ENCODE measurements at regions not wholly inside any gene's neighbourhood (a gene's known extent, or its start where the extent isn't known, plus 50 kb on each side); places are given as distances from the start of the nearest gene placed in this dataset.

DNA sequence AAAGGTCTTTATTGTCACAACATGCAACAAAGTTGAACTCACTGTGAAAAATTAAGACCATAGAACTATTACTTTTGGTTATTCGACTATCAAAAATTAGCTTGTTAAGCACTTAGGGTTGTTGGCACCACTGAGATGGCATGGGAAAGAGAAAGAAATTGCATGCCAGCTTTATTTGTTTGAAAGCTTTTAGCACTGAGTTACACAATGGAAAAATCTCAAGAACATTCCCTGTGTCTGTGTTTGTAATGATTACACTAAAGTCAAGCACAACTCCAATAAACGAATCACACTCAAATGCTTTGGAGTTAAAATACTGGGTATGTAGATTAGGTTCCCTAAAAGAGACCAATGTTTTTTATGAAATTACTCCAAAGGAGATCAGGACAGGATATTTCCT is 158.6 kb upstream of the COL8A1 start:
- CTCF ChIA-PET: interaction anchor here (4.3 kb wide), 1 partner anchor 18 kb away, joined by 23 read pairs; no protein-coding TSS in a partner anchor
- DNase-seq (ENCODE audit: unreplicated experiment): no peak
- Mint-ChIP-seq H3K36me3 (ENCODE audit: insufficient read depth, unreplicated experiment) (no peaks in the 10 kb centered on the region), H3K4me3 (ENCODE audit: unreplicated experiment) (no peak overlapping the region), H3K4me1 (ENCODE audit: insufficient read depth, unreplicated experiment) (no peaks in the 10 kb centered on the region), H3K27me3 (ENCODE audit: insufficient read depth, unreplicated experiment) (no peaks in the 10 kb centered on the region), H3K27ac (ENCODE audit: low read depth, unreplicated experiment) (no peak overlapping the region), H3K9me3 (ENCODE audit: unreplicated experiment) (no peaks in the 10 kb centered on the region)
- BruUV-seq (replicated peaks): no TSS peak
- POLR2A ChIA-PET: no interaction called here
- TF ChIP-seq, protein P1, sequence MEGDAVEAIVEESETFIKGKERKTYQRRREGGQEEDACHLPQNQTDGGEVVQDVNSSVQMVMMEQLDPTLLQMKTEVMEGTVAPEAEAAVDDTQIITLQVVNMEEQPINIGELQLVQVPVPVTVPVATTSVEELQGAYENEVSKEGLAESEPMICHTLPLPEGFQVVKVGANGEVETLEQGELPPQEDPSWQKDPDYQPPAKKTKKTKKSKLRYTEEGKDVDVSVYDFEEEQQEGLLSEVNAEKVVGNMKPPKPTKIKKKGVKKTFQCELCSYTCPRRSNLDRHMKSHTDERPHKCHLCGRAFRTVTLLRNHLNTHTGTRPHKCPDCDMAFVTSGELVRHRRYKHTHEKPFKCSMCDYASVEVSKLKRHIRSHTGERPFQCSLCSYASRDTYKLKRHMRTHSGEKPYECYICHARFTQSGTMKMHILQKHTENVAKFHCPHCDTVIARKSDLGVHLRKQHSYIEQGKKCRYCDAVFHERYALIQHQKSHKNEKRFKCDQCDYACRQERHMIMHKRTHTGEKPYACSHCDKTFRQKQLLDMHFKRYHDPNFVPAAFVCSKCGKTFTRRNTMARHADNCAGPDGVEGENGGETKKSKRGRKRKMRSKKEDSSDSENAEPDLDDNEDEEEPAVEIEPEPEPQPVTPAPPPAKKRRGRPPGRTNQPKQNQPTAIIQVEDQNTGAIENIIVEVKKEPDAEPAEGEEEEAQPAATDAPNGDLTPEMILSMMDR (IDR thresholded peaks at IDR 0.05; ENCODE audit: unreplicated experiment): no peak
- intact Hi-C loops (cut with micrococcal nuclease): no loop called here

GRCh38 chr3:99477650-99478049 is 160.7 kb upstream of the COL8A1 start:
- H3K27me3 Mint-ChIP-seq (ENCODE audit: insufficient read depth, unreplicated experiment): no peaks in the 10 kb centered on the region
- DNase-seq (ENCODE audit: unreplicated experiment): no peak
- ChIA-PET POLR2A (no interaction called here), CTCF (no interaction called here)
- no peak overlapping the region for H3K27ac Mint-ChIP-seq (ENCODE audit: low read depth, unreplicated experiment)
- H3K4me1 Mint-ChIP-seq (ENCODE audit: insufficient read depth, unreplicated experiment): no peaks in the 10 kb centered on the region
- no TSS peak for BruUV-seq (replicated peaks)
- TF ChIP-seq, protein P1 (IDR thresholded peaks at IDR 0.05; ENCODE audit: unreplicated experiment): no peak
- no peaks in the 10 kb centered on the region for H3K9me3 Mint-ChIP-seq (ENCODE audit: unreplicated experiment)
- intact Hi-C loops (cut with micrococcal nuclease): no loop called here
- H3K36me3 Mint-ChIP-seq (ENCODE audit: insufficient read depth, unreplicated experiment): no peaks in the 10 kb centered on the region
- H3K4me3 Mint-ChIP-seq (ENCODE audit: unreplicated experiment): no peak overlapping the region

- ChIA-PET CTCF (no interaction called here), POLR2A (no interaction called here)
- TF ChIP-seq, protein P1 (IDR thresholded peaks at IDR 0.05; ENCODE audit: unreplicated experiment): no peak
- Mint-ChIP-seq H3K27ac (ENCODE audit: low read depth, unreplicated experiment) (no peak overlapping the region), H3K9me3 (ENCODE audit: unreplicated experiment) (no peaks in the 10 kb centered on the region), H3K27me3 (ENCODE audit: insufficient read depth, unreplicated experiment) (no peaks in the 10 kb centered on the region), H3K36me3 (ENCODE audit: insufficient read depth, unreplicated experiment) (no peaks in the 10 kb centered on the region), H3K4me3 (ENCODE audit: unreplicated experiment) (no peak overlapping the region), H3K4me1 (ENCODE audit: insufficient read depth, unreplicated experiment) (no peaks in the 10 kb centered on the region)
- no TSS peak for BruUV-seq (replicated peaks)
- DNase-seq (ENCODE audit: unreplicated experiment): no peak
- intact Hi-C loops (cut with micrococcal nuclease): no loop called here
These were observed 163.2 kb upstream of the COL8A1 start for GRCh38 chr3:99475229-99475628.

GRCh38 chr3:99474776-99475175 is 163.6 kb upstream of the COL8A1 start:
- H3K27ac Mint-ChIP-seq (ENCODE audit: low read depth, unreplicated experiment): no peak overlapping the region
- POLR2A ChIA-PET: no interaction called here
- CTCF ChIA-PET: no interaction called here
- no peak for DNase-seq (ENCODE audit: unreplicated experiment)
- H3K9me3 Mint-ChIP-seq (ENCODE audit: unreplicated experiment): no peaks in the 10 kb centered on the region
- BruUV-seq (replicated peaks): no TSS peak
- H3K27me3 Mint-ChIP-seq (ENCODE audit: insufficient read depth, unreplicated experiment): no peaks in the 10 kb centered on the region
- intact Hi-C loops (cut with micrococcal nuclease): no loop called here
- TF ChIP-seq, protein P1 (IDR thresholded peaks at IDR 0.05; ENCODE audit: unreplicated experiment): no peak
- no peaks in the 10 kb centered on the region for H3K36me3 Mint-ChIP-seq (ENCODE audit: insufficient read depth, unreplicated experiment)
- H3K4me3 Mint-ChIP-seq (ENCODE audit: unreplicated experiment): no peak overlapping the region
- H3K4me1 Mint-ChIP-seq (ENCODE audit: insufficient read depth, unreplicated experiment): no peaks in the 10 kb centered on the region

All from MCF 10A (cell line).